Right lobe of liver (tissue), 6 donors: ENCODE measurements at regions not wholly inside any gene's neighbourhood (a gene's known extent, or its start where the extent isn't known, plus 50 kb on each side); places are given as distances from the start of the nearest gene placed in this dataset.

Experiments used
- ATAC-seq, 4 donors: fragments of 200-7000 bp; cut with Tn5 transposase; one replicate each; pipeline ENCODE4 v1.9.1; 2020; ENCODE audit warnings: mild to moderate bottlenecking in 4 of 4, moderate library complexity in 4 of 4
- DNase-seq, 3 donors: peaks; one replicate each; pipeline ENCODE4 v3.0.0-alpha.2; 2020
- H3K27ac ChIP-seq, 3 donors: fragments of 200-600 bp; one replicate each; pipeline ENCODE4 v1.8.0; 2022
- H3K27me3 ChIP-seq, 2 donors: fragments of 200-600 bp; one replicate each; pipeline ENCODE4 v1.8.0; 2022
- H3K36me3 ChIP-seq, 4 donors: fragments of 200-600 bp; sonication (generic) in 1 of 4; one replicate each; pipeline versions ENCODE4 v1.5.1 to v1.8.0; 2017 to 2022; ENCODE audit warnings: control low read depth in 1 of 4
- H3K4me1 ChIP-seq, 4 donors: fragments of 200-600 bp; sonication (generic) in 1 of 4; one replicate each; pipeline versions ENCODE4 v1.5.1 to v1.8.0; 2017 to 2022; ENCODE audit warnings: control low read depth in 1 of 4
- H3K4me3 ChIP-seq, 3 donors: fragments of 200-600 bp; one replicate each; pipeline ENCODE4 v1.8.0; 2022
- H3K9me3 ChIP-seq, 4 donors: fragments of 200-600 bp; sonication (generic) in 1 of 4; one replicate each; pipeline versions ENCODE4 v1.5.1 to v1.8.0; 2017 to 2022; ENCODE audit warnings: control low read depth in 1 of 4
- POLR2A ChIP-seq: fragments of 450-650 bp; IDR thresholded peaks from one replicate; pipeline ENCODE4 v1.6.1; 2017; ENCODE audit warnings: antibody characterized with exemption, mild to moderate bottlenecking
- WGBS: methylation state at CpG from one replicate; pipeline ENCODE4 v1.1.6; 2018; ENCODE audit warnings: low coverage, low lambda C conversion rate; ENCODE audit not compliant: insufficient coverage; ENCODE audit errors: missing lambda C conversion rate; 5-methylcytosine and 5-hydroxymethylcytosine counted together
- intact Hi-C, 2 donors: fragments of 100-400 bp; cut with DNase I; formaldehyde crosslinking; loops; one replicate each; pipeline versions ENCODE4 v1.11.2 to v1.14.1; 2022
- TF ChIP-seq, protein P1 (sequence below), 4 donors: fragments of 200-600 bp in 3 of 4; fragments of 450-650 bp in 1 of 4; IDR thresholded peaks; one replicate each; pipeline versions ENCODE4 v1.5.1 to v1.8.0; 2016 to 2022; ENCODE audit warnings: antibody characterized with exemption in 4 of 4, mild to moderate bottlenecking in 2 of 4
- donor health status: DM: no; HTN: yes; CAD: no.
- donor health status: DM: no; HTN: no; CAD: no.
- donor health status: DM: no; HTN: no; CAD: no.
- donor health status: DM: no; HTN: yes; CAD: no.
- donor health status: DM: no; HTN: yes; CAD: no.

DNA sequence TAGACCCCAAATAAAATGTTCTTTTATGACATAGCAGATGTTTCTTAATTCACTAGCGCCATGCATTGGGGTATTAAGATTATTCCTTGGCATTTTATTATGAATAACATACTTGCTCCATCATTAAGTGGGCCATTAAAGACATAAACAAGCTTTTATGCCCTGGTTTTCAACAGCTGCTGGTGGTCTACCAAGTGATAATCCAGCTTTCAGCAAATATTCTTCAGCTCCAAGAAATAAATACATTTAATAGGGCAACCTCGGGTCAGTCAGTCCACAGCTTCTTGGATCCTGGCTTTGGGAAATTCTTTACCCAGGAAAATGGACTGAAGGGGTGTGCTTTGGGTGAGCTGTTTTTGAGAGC lies 217.3 kb upstream of the IRX3 start:
- no peak for DNase-seq
- 65% methylated on average over 2 of the region's 2 CpGs for WGBS
- intact Hi-C loops, result no loop called here
- no peak for ATAC-seq
- Histone ChIP-seq H3K36me3 (no peaks in the 10 kb centered on the region), H3K4me3 (no peak overlapping the region), H3K9me3 (no peaks in the 10 kb centered on the region), H3K27ac (no peak overlapping the region), H3K4me1 (peaks cover 0 to 9% (median 0%) of the 10 kb centered on the region in 4 donors), H3K27me3 (no peaks in the 10 kb centered on the region)
- TF ChIP-seq POLR2A, result no peak
- TF ChIP-seq, protein P1, sequence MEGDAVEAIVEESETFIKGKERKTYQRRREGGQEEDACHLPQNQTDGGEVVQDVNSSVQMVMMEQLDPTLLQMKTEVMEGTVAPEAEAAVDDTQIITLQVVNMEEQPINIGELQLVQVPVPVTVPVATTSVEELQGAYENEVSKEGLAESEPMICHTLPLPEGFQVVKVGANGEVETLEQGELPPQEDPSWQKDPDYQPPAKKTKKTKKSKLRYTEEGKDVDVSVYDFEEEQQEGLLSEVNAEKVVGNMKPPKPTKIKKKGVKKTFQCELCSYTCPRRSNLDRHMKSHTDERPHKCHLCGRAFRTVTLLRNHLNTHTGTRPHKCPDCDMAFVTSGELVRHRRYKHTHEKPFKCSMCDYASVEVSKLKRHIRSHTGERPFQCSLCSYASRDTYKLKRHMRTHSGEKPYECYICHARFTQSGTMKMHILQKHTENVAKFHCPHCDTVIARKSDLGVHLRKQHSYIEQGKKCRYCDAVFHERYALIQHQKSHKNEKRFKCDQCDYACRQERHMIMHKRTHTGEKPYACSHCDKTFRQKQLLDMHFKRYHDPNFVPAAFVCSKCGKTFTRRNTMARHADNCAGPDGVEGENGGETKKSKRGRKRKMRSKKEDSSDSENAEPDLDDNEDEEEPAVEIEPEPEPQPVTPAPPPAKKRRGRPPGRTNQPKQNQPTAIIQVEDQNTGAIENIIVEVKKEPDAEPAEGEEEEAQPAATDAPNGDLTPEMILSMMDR (IDR thresholded peaks at IDR 0.05), result no peak

DNA sequence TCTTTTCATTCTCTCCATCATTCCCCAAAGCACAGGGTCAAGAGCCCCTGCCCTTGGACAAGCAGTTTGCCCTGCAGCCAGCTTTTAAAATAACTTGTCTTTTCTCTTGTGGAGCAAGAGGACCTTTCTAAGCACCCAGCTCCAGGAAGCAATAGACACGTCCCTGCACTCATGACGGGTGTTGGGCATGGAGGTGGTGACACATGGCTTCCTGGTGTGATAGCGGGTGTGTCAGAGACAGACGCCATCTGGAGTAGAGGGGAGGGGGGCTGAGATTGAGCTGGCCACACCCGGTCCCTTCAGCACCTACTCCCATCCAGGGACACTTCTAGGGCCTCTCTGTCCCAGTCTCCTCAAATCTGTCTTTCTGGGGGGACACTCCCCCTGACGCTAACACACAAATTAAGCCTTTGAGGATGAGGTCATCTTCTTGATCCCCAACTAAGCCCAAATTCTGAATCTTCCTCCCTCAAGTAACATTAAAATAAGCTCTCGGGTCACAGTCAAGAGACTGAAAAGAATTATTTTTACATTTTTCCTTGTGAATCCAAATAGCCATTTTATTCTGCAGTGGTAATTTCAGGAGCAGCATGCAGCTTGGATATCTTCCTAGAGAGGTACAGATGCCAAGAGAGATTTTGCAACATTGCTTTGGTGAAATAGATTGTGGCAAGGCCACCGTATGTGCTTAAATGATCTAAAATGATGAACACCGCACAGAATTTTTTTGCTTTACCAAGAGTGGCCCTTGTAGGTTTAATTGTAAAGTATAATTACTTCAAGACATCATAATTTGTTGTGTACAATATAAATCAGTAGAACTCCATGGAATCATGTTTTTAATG lies 216.6 kb upstream of the IRX3 start:
- ATAC-seq (peak; percentile 70 to 89 (median 78)), DNase-seq (no peak)
- H3K27me3 ChIP-seq, result no peaks in the 10 kb centered on the region

DNA sequence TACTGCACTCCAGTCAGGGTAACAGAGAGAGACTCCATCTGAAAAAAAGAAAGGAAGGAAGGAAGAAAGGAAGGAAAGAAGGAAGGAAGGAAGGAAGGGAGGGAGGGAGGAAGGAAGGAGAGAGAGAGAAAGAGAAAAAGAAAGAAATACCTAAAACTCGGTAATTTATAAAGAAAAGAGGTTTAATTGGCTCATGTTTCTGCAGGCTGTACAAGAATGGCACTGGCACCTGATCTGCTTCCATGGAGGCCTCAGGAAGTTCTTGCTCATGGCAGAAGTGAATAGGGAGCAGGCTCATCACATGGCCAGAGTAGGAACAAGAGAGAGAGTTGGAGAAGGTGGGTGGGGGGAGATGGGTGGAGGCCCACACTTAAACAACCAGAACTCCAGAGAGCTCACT lies 215.2 kb upstream of the IRX3 start:
- DNase-seq, result no peak
- intact Hi-C loops, result no loop called here
- Histone ChIP-seq H3K36me3 (no peaks in the 10 kb centered on the region), H3K4me3 (no peak overlapping the region), H3K9me3 (no peaks in the 10 kb centered on the region), H3K27me3 (no peaks in the 10 kb centered on the region), H3K27ac (no peak overlapping the region), H3K4me1 (peaks cover 0 to 9% (median 0%) of the 10 kb centered on the region in 4 donors)
- ATAC-seq, result no peak
- 78% methylated on average over 1 of the region's 1 CpG for WGBS
- TF ChIP-seq POLR2A, result no peak
- TF ChIP-seq, protein P1 (IDR thresholded peaks at IDR 0.05), result no peak

More for the DNA sequence above, 216.6 kb upstream of the IRX3 start:
- no peaks in the 10 kb centered on the region for H3K9me3 ChIP-seq
- intact Hi-C loops, result no loop called here
- no peak overlapping the region for H3K4me3 ChIP-seq
- peaks cover 0 to 9% (median 0%) of the 10 kb centered on the region in 4 donors for H3K4me1 ChIP-seq
- H3K36me3 ChIP-seq, result no peaks in the 10 kb centered on the region
- TF ChIP-seq, protein P1 (IDR thresholded peaks at IDR 0.05), result no peak
- no peak for TF ChIP-seq POLR2A
- 32% methylated on average over 4 of the region's 9 CpGs for WGBS
- no peak overlapping the region for H3K27ac ChIP-seq

DNA sequence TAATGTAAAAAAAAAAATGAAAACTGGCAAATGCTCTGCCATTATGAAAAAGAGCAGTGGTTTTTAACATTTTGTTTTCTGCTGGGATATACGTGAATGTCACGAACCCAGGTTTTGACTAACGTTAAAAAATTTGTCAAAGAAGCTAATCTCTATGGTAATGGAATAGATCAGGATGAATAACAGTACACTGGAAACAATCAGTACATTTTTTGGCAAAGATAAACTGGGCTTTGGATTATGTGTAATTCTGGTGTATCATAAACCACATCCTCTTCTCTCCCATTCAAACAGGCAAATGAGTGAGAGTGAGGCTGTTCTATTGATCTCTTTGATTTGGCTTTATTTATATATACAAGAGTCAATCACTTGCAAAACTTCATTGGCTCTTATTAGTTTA lies 207.0 kb upstream of the IRX3 start:
- H3K27ac ChIP-seq, result no peak overlapping the region
- DNase-seq (no peak), ATAC-seq (no peak)
- H3K4me1 ChIP-seq, result peaks cover 0 to 10% (median 0%) of the 10 kb centered on the region in 4 donors
- no peaks in the 10 kb centered on the region for H3K9me3 ChIP-seq
- no peak overlapping the region for H3K4me3 ChIP-seq
- H3K27me3 ChIP-seq, result no peaks in the 10 kb centered on the region
- intact Hi-C loops, result no loop called here
- WGBS, result 82% methylated on average over 3 of the region's 3 CpGs
- TF ChIP-seq, protein P1 (IDR thresholded peaks at IDR 0.05), result no peak
- TF ChIP-seq POLR2A, result no peak
- no peaks in the 10 kb centered on the region for H3K36me3 ChIP-seq
